ENCODE measurements at regions not wholly inside any gene's neighbourhood (a gene's known extent, or its start where the extent isn't known, plus 50 kb on each side); places are given as distances from the start of the nearest gene placed in this dataset.
A peak's percentile ranks its signal among the peaks of the same experiment; 100 is the strongest.

- no peak for DNase-seq
Observed at GRCh38 chr15:37261685-37262084, 161.3 kb upstream of the MEIS2 start.

GRCh38 chr15:37262922-37263608 is 162.7 kb upstream of the MEIS2 start:
- DNase-seq = no peak

DNA sequence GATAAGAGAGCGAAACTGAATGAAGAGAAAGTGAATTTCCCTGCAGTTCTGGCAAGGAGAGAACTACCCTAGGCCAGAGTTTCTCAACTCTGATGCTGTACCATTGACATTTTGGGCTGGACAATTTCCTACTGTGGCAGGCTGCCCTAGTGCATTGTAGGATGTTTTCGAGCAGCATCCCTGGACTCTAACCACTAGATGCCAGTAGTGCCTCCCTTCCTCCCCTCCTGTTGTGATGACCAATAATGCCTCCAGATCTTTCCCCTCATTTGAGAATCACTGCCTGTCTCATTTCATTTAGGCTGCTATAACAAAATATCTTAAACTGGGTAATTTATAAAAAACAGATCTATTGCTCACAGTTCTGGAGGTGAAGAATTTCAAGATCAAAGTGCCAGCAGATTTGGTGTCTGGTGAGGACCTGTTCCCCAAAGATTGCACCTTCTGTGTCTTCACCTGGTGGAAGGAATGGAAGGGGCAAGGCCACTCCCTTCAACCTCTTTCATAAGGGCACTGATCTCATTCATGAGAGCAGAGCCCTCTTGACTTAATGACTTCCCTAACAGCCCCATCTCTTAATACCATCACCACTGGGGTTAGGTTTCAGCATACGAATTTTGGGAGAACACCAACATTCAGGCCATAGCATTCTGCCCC is 188.9 kb upstream of the MEIS2 start:
- DNase-seq = peak; percentile 58

DNA sequence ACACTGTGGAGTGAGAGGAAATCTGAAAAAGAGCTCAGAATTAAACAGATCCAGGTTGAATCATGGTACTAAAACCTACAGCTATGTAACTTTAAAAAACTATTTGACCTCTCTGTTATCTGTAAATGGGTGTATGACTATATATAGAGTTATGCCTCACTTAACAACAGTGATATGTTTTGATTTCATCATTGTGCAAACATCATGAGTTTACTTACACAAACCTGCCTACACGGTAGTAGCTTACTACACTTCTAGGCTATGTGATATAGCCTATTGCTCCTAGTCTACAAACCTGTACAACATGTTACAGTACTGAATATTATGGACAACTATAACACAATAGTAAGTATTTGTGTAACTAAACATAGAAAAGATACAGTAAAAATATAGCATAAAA is 191.6 kb upstream of the MEIS2 start:
- DNase-seq = no peak

- DNase-seq = no peak
Observed at GRCh38 chr15:37298271-37298670, 197.9 kb upstream of the MEIS2 start.

GRCh38 chr15:37339437-37339836 is 239.1 kb upstream of the MEIS2 start:
- no peak for DNase-seq

DNA sequence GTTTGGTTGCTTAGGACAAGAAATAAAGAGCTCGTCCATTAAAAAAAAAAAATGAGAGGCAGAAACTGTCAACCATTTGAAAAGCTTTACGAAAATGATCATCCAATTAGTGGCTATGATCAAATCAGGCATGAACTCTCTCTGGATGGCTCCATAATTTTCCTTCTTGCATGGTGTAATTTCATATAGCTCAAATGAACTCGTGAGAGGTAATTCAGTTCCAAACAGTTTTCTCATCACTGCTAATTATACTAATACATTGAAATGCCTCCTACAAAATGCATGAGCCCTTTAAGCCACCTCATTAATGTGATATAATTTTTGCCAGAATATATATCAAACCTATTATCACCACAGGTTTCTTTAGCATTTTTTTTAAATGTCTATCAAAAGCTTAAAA is 239.5 kb upstream of the MEIS2 start:
- no peak for DNase-seq

DNA sequence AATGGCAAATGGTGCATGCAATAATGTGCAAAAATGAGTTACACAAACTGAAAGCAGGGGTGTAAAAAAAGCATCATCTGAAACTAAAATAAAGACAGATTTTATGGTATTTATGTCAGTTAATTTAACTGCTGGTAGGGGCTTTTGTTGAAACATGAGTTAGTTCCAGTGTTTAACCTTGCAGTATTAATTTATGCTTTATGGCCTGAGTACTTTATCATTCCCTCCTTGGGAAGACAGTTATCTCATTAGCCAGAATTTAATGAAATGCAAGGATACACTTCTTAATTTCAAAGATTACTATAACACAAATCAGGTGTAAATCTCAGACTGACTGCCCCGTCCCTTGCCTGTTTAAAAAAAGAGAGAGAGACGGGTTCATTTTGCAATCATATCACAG is 240.1 kb upstream of the MEIS2 start:
- no peak for DNase-seq

- DNase-seq = no peak
Observed at GRCh38 chr15:37359101-37359892, 258.9 kb upstream of the MEIS2 start.

- no peak for DNase-seq
Observed at GRCh38 chr15:37359893-37360290, 259.5 kb upstream of the MEIS2 start.

GRCh38 chr15:37360724-37361123 is 260.4 kb upstream of the MEIS2 start:
- no peak for DNase-seq

GRCh38 chr15:37361621-37362020 is 261.3 kb upstream of the MEIS2 start:
- DNase-seq = no peak

DNA sequence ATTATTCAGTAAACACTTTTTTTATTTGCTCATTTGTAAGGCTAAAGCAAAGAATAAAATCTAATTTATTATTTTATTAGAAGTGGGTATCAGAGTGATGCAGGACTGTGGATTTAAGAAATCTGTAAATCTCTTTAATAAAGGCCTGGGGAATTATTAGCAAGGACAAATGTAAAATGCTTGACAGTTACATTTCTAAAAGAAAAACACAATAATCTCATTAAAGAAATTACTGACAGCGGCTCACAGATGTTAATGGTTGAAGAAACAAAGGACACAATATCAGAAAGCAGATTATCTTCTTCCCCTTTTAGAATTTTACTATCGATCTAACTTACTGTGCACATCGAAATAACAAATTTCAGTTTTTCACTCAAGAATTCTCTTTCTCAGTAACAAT is 262.1 kb upstream of the MEIS2 start:
- no peak for DNase-seq

GRCh38 chr15:37368961-37369360 is 268.6 kb upstream of the MEIS2 start:
- no peak for DNase-seq

DNA sequence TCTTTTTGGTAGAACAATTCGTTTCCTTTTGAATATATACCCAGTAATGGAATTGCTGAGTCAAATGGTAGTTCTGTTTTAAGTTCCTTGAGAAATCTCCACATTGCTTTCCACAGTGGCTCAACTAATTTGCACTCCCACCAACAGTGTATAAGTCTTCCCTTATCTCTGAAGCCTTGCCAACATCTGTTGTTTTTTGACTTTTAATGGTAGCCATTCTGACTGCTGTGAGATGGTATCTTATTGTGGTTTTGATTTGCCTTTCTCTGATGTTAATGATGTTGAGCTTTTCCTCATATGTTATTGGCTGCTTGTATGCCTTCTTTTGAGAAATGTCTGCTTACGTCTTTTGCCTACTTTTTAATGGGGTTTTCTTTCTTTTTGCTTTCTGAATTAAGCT is 270.6 kb upstream of the MEIS2 start:
- DNase-seq = no peak

- no peak for DNase-seq
Observed at GRCh38 chr15:37372064-37372463, 271.7 kb upstream of the MEIS2 start.

DNA sequence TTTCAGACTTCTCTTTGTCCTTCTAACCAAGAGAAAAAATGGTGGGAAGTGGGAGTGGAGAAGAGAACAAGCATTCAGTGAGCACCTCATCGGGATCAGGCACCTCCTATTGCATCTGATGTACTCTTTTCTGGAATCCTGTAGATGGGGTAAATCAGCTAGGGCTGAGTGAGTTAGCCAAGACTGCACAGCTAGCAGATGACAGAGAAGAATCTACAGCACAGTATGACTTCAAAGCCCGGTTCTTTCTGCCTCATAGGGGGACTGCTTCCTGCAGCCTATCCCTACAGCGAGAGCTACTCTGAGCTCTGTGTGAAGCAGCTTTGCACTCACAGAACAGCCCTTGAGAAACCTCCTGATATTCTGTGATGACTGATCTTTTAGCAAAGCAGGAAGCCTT is 275.2 kb upstream of the MEIS2 start:
- no peak for DNase-seq

- no peak for DNase-seq
Observed at GRCh38 chr15:37377428-37377827, 277.1 kb upstream of the MEIS2 start.

DNA sequence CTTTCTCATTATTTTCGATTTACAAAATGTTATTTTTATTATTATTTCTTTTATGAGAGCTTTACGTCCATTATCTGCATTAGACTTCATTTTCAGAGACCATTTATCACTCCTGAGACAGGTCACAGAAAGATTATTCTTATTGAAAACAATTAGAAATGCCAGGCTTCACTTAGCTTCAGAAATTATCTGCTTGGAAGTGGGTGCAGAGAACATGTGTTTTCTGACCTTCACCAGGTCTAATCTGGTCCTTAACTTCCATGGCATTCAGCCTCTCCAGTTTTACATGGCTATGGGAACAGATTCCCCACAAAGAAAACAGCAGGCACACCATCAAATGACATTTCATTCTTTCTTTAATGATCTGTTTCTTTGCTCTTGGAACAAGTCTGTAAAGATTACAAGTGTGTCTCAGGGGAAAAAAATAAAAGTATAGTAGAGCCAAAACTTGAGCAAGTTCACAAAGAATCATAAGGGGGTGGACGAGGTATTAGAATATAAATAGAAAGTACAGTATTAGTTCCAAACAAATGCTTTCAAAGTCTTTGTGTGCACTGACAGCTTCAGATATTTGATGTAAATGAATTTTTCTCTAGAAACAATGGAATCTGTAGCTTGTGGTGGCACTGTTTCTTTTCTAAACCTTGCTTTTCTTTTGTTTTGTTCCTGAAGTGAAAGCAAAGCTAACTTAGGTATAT is 294.2 kb upstream of the MEIS2 start:
- DNase-seq = no peak

DNA sequence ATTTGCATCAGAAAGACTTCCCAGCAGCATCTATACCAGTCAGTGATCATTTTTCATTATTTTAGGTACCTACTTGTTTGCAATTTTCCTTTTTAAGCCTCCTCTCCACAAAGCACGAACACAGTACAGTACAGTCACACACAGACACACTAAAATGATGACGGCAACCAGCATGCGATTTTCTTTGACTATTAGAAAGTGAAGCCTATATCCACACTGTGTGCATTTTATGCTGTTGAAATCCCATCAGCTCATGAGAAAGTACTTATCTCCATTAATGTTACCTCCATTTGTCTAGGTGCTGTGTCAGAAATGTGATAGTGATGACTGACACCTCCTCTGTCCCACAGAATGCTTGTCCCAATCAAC is 294.7 kb upstream of the MEIS2 start:
- DNase-seq = no peak

GRCh38 chr15:37397266-37398022 is 297.1 kb upstream of the MEIS2 start:
- no peak for DNase-seq

GRCh38 chr15:37416103-37416502 is 315.8 kb upstream of the MEIS2 start:
- no peak for DNase-seq

- no peak for DNase-seq
Observed at GRCh38 chr15:37425541-37425940, 325.2 kb upstream of the MEIS2 start.
